Type B pancreatic cell (in vitro differentiated cells): ENCODE measurements at regions not wholly inside any gene's neighbourhood (a gene's known extent, or its start where the extent isn't known, plus 50 kb on each side); places are given as distances from the start of the nearest gene placed in this dataset.

ENCODE experiments used
- DNase-seq: peaks from one replicate; pipeline ENCODE4 v3.0.0; 2021; ENCODE audit warnings: mixed read lengths; ENCODE audit not compliant: unreplicated experiment; ENCODE audit errors: extremely low spot score
- H3K27ac Mint-ChIP-seq: 2 replicates; pipeline ENCODE4 v1.8.0; 2021; ENCODE audit warnings: mild to moderate bottlenecking, mixed read lengths
- H3K27me3 Mint-ChIP-seq: 2 replicates; pipeline ENCODE4 v1.8.0; 2021; ENCODE audit warnings: mixed read lengths
- H3K36me3 Mint-ChIP-seq: 2 replicates; pipeline ENCODE4 v1.8.0; 2021; ENCODE audit warnings: mixed read lengths
- H3K4me1 Mint-ChIP-seq: one replicate; pipeline ENCODE4 v1.8.0; 2021; ENCODE audit warnings: mixed read lengths; ENCODE audit not compliant: unreplicated experiment
- H3K4me3 Mint-ChIP-seq: 2 replicates; pipeline ENCODE4 v1.8.0; 2021; ENCODE audit warnings: mild to moderate bottlenecking, mixed read lengths
- H3K9me3 Mint-ChIP-seq: 2 replicates; pipeline ENCODE4 v1.8.0; 2021; ENCODE audit warnings: mixed read lengths
- TF ChIP-seq, protein P1 (sequence below): fragments of 200-600 bp; sonication (generic); conservative IDR thresholded peaks from 2 replicates; pipeline ENCODE4 v1.5.0; 2021; ENCODE audit warnings: antibody characterized with exemption, mild to moderate bottlenecking

DNA sequence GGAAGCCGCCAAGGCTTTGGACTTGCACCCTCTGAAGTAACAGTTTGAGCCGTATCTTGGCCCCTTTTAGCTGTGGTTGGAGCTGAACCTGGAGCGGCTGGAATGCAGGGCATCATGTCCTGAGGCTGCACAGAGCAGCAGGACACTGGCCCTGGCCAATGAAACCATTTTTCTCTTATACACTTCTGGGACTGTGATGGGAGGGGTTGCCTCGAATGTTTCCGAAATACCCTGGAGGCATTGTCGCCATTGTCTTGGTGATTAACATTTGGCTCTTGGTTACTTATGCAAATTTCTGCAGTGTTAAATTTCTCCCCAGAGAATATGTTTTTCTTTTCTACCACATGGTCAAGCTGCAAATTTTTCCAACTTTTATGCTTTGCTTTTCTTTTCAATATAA, 137.2 kb downstream of the MAGEC1 start:
- Mint-ChIP-seq H3K36me3 (no peaks in the 10 kb centered on the region), H3K4me3 (no peak overlapping the region), H3K4me1 (no peaks in the 10 kb centered on the region), H3K27me3 (no peaks in the 10 kb centered on the region), H3K9me3 (peaks cover 5% of the 10 kb centered on the region), H3K27ac (no peak overlapping the region)
- DNase-seq: no peak
- TF ChIP-seq, protein P1, sequence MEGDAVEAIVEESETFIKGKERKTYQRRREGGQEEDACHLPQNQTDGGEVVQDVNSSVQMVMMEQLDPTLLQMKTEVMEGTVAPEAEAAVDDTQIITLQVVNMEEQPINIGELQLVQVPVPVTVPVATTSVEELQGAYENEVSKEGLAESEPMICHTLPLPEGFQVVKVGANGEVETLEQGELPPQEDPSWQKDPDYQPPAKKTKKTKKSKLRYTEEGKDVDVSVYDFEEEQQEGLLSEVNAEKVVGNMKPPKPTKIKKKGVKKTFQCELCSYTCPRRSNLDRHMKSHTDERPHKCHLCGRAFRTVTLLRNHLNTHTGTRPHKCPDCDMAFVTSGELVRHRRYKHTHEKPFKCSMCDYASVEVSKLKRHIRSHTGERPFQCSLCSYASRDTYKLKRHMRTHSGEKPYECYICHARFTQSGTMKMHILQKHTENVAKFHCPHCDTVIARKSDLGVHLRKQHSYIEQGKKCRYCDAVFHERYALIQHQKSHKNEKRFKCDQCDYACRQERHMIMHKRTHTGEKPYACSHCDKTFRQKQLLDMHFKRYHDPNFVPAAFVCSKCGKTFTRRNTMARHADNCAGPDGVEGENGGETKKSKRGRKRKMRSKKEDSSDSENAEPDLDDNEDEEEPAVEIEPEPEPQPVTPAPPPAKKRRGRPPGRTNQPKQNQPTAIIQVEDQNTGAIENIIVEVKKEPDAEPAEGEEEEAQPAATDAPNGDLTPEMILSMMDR: no peak

DNA sequence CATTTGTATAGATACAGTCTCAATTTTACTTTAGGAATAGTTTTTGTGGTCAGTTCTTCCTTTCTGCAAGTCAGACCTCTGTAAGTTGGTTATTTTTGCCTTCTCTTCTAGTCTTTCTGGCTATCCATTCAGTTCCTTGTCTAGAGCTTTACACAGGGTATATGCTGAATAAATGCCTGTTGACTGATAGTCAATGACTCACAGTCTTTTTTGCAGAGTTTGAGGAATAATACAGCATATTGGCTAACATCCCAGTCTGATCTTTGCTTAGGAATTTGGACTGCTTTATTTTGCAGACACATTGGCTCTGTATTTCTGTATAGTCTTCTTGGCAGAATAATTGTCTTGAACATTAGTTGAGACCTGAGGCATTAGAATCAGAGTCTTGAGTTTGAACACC, 132.4 kb downstream of the MAGEC1 start:
- Mint-ChIP-seq H3K4me3 (no peak overlapping the region), H3K27me3 (no peaks in the 10 kb centered on the region), H3K27ac (no peak overlapping the region), H3K36me3 (no peaks in the 10 kb centered on the region), H3K4me1 (no peaks in the 10 kb centered on the region), H3K9me3 (no peaks in the 10 kb centered on the region)
- TF ChIP-seq, protein P1: no peak
- no peak for DNase-seq

GRCh38 chrX:142005532-142005931, 101.8 kb downstream of the MAGEC1 start:
- no peak for DNase-seq
- no peaks in the 10 kb centered on the region for H3K36me3 Mint-ChIP-seq
- no peaks in the 10 kb centered on the region for H3K27me3 Mint-ChIP-seq
- no peak overlapping the region for H3K27ac Mint-ChIP-seq
- H3K4me3 Mint-ChIP-seq: no peak overlapping the region
- no peaks in the 10 kb centered on the region for H3K4me1 Mint-ChIP-seq
- TF ChIP-seq, protein P1: no peak
- peaks cover 5% of the 10 kb centered on the region for H3K9me3 Mint-ChIP-seq

GRCh38 chrX:142002471-142002870, 98.8 kb downstream of the MAGEC1 start:
- DNase-seq: no peak
- H3K27ac Mint-ChIP-seq: no peak overlapping the region
- no peaks in the 10 kb centered on the region for H3K4me1 Mint-ChIP-seq
- H3K9me3 Mint-ChIP-seq: no peaks in the 10 kb centered on the region
- no peak overlapping the region for H3K4me3 Mint-ChIP-seq
- no peaks in the 10 kb centered on the region for H3K27me3 Mint-ChIP-seq
- TF ChIP-seq, protein P1: no peak
- H3K36me3 Mint-ChIP-seq: no peaks in the 10 kb centered on the region

DNA sequence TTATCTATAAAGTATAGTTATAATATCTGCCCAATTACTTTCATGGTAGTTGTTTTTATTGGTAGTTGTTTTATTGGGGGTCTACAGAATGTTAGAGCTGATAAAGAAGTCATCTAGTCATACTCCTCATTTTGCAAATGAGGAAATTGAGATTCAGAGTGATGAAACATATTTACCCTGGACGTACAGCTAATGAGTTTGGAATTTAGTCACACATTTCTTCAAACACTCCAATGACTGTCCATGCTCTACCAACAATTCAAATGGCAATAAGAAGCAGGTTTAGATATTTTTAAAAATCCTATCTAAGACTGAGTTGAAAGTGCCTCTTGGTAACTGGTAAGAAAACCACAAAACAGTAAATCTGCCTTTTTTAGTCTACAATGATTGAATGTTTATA, 98.2 kb downstream of the MAGEC1 start:
- Mint-ChIP-seq H3K9me3 (no peaks in the 10 kb centered on the region), H3K27ac (no peak overlapping the region), H3K36me3 (no peaks in the 10 kb centered on the region), H3K27me3 (no peaks in the 10 kb centered on the region), H3K4me3 (no peak overlapping the region), H3K4me1 (no peaks in the 10 kb centered on the region)
- TF ChIP-seq, protein P1: no peak
- no peak for DNase-seq

DNA sequence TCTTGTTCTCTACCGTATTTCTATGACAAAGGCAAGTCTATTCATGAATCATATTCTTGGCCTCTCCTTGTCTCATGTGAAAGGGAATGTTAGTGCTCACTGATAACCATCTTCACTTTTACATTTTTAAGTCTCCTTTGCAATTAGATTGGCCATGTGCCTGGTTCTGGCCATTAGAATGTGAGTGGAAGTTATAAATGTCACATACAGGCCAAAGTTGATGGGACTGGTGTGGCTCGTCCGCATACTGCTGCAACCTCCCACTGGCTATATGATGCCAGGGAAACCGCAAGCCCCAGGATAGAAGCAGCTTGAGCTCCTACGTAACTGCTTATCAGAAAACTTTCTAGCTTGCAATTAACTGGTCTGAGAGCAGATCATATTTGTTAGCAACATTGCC, 86.1 kb downstream of the MAGEC1 start:
- no peaks in the 10 kb centered on the region for H3K27me3 Mint-ChIP-seq
- no peak overlapping the region for H3K27ac Mint-ChIP-seq
- H3K36me3 Mint-ChIP-seq: no peaks in the 10 kb centered on the region
- no peaks in the 10 kb centered on the region for H3K4me1 Mint-ChIP-seq
- H3K9me3 Mint-ChIP-seq: no peaks in the 10 kb centered on the region
- TF ChIP-seq, protein P1: no peak
- DNase-seq: no peak
- H3K4me3 Mint-ChIP-seq: no peak overlapping the region
